Stimulated activated CD4-positive, alpha-beta T cell treated with anti-CD3 and anti-CD28 coated beads, Interleukin-2, amount 100 ng/mL, for 4 hours (primary cell): ENCODE measurements at regions not wholly inside any gene's neighbourhood (a gene's known extent, or its start where the extent isn't known, plus 50 kb on each side); places are given as distances from the start of the nearest gene placed in this dataset.
"Not testable (repeated sequence)": the region's sequence is repeated elsewhere in the genome, so short reads cannot be mapped to it uniquely, and the experiment has no call there.

Source experiments
- DNase-seq: peaks from one replicate; pipeline ENCODE4 v3.0.0-alpha.2; 2020; ENCODE audit warnings: low read depth

DNA sequence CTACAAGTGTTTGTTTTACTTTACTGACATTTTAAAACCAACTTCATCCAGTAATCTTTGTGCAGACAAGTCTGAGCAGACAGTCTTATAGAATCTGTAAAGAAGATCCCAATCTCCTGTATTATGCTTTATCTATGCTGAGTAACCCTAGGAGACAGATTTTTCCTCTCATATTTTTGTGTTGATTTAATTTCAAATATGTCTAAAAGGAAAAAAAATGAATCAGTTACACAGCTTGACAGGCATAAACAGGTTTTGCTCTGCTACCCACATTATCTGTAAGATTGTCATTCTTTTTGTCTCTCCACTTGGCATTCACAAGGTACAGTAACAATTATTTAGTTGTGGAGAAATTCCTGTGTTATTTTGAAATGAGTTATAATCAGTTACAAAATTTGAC lies 415.0 kb downstream of the NYAP2 start:
- no peak for DNase-seq

DNA sequence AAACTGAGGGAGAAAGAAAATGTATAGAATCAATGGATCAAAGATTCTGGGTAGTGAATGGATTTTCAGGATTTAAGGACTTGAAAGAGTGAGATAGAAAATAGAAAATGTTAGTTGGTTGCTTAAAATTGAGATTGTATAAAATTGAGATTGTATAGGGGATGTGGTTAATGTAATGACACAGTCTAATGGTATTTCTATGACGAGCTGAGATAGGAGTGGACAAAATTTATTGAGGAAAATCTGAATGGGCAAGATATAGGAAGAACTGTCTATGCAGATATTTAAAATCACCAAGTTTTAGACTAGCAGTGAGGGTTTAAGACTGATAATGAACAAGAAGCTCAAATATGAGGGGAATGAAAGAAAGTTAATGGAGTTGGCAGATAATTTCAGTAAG lies 406.6 kb downstream of the NYAP2 start:
- DNase-seq = no peak

DNA sequence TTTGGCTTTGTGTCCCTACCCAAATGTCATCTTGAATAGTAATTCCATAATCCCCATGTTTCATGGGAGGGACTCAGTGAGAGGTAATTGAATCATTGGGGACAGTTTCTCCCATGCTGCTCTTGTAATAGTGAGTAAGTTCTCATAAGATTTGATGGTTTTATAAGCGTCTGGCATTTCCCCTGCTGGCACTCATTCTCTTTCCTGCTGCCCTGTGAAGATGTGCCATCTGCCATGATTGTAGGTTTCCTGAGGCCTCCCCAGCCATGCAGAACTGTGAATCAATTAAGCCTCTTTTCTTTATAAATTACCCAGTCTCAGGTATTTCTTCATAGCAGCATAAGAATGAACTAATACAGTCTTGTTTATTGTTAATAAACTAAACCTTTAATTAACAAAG lies 402.6 kb downstream of the NYAP2 start:
- DNase-seq = not testable (repeated sequence)

DNA sequence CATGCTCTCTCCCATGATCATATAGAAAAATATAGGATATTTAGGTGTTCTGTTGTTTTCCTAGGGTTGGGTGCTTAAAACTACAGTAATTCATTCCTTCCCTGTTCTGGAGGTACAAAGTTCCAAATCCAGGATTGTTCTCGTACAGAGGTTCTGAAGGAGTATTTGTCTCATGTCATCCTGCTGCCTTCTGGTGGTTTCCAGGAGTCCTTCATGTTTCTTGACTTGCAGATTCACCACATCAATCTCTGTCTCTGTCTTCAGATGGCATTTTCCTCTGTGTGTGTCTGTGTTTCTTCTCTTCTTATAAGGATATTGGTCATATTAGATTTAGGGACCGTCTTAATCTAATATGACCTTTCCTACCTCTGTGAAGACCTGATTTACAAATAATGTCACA lies 397.9 kb downstream of the NYAP2 start:
- no peak for DNase-seq

DNA sequence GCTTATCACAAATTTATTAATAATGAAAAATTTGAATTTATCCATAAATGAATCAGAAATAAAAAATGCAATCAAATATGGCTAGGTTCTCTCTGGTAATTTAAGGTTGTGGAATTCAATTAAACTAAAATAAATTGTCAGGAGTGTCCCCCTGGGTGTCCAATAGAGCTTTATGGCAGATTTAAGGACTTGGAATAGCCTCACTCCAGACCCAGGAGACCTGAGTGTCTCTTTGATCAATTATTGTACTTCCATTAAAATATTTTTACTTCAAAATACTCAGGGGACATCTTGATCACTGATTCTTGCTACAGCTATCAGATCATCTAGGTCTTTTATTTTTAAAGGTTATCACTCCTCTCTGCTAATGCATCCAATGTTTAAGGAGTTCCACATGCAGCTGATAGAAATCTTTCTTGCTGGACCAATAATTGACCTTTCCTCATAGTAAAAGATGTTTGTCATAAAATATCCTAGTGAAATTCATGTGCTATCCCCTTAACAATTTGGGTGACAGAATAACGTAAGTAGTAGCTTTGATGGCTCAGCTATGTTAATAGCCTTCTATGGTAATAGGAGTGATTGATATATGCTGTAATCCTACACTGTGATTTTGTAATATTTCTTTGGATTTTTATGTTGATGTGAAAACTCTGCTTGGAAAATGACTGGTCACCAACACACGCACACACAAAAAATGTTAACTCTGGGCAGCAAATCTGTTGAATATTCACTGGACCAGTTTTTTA lies 395.3 kb downstream of the NYAP2 start:
- DNase-seq = no peak

DNA sequence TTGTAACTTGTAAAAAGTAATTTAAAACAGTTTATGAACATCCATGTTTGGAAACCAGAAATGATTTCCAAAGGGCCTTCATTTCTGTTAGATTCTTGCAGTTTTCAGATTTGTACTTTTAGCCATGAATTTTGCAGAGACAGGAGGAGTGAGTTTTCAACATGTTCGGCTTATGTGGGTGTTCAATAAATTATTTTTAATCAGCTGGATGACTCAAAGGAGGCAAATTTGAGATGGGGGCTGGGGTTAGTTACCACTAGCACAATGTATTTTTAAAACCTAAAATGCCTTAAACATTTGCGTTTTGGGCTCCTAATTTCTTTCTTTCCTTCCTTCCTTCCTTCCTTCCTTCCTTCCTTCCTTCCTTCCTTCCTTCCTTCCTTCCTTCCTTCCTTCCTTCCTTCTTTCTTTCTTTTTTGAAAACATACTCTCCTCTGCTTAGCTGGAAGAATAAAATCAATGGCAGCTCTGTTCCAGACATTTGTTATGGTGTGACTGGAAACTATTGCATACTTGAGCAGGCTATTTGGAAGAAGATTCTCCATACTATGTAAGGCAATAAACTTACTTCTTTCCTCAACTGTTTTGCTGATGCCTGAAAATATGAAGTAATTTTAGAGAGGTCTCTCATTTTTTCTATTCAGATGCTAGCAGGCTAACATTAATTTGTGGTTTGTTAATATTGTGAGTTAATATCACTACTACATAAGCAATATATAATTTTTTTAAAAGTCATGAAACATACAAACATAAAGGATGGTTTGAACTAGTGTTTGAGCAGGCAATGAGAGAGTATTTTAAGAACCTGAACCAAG lies 394.4 kb downstream of the NYAP2 start:
- no peak for DNase-seq

DNA sequence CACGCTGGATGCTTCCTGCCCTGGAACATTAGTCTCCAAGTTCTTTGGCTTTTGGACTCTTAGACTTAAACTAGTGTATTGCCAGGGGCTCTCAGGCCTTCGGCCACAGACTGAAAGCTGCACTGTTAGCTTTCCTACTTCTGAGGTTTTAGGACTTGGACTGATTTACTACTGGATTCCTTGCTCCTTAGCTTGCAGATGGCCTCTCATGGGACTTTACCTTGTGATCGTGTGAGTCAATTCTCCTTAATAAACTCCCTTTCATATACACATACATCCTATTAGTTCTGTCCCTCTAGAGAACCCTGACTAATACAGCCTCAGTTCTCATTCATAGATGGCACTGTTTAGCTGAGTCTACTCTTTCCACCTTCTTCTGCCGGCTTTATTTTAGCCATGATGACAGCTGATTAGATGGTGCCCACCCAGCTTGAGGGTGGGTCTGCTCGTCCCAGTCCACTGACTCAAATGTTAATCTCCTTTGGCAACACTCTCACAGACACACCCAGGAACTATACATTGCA lies 389.1 kb downstream of the NYAP2 start:
- no peak for DNase-seq

DNA sequence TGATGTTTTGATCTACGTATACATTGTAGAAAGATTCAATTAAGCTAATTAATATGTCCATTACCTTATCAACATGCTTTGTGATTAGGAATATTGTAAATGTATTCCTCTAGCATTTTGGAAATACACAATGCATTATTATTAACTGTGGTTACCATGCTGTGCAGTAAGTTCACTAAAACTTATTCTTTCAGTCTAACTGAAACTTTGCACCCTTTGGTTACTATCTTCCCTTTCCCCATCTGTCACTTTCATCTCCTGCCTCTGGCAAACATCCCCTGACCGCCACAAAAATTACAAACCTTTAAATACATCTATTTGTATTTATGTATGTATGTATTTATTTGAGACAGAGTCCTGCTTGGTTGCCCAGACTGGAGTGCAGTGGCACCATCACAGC lies 388.0 kb downstream of the NYAP2 start:
- no peak for DNase-seq

DNA sequence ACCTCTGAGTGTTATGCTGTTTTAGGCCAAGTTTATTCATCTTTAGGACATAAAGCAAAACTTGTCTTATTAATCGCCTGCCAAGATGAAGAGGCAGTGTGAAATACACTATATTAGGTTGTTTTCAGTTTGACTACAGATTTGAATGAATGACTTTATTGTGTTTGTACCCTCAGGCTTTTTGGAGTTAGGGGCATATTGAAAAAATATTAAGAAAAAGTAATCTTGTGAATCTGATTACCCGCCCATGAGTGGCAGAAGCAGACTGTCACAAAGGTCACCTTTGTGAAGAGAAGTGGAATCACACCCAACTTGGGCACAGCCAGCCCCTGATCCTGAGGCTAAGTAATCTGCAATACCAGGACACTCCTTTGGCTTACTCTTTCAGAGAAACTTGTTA lies 382.5 kb downstream of the NYAP2 start:
- no peak for DNase-seq

DNA sequence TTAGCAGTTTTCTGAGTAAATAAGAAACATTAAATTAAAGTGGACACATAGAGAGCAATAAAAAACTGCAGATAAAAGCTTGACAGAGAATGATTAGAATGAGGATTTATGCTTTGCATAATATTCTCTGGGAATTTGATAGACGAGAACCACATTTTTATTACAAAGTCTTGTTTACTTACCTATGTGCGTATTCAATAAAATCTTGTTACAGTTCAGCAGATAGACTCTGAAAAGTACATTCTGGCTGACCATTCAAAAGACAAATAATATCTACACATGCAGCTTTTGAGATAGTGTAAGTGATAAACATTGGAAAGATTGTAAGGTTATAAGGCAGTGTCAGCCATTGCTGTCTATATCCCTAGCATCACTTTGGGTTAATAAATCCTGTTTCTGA lies 381.6 kb downstream of the NYAP2 start:
- no peak for DNase-seq

DNA sequence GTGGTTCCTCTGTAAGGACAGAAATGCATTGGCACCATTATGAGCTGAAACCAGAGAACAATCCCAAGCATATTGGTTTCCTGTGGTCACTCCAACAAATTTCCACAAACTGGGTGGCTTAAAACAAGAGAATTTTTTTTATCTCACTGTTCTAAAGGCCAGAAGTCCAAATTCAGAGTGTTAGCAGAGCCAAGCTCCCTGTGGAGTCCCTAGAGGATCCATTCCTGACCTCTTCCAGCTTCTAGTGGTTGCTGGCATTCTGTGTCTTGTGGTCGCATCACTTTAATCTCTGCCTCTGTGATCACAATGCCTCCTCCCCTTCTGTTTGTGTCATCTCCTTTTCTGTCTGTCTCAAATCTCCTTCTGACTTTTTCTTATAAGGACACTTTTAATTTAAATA lies 380.3 kb downstream of the NYAP2 start:
- no peak for DNase-seq

DNA sequence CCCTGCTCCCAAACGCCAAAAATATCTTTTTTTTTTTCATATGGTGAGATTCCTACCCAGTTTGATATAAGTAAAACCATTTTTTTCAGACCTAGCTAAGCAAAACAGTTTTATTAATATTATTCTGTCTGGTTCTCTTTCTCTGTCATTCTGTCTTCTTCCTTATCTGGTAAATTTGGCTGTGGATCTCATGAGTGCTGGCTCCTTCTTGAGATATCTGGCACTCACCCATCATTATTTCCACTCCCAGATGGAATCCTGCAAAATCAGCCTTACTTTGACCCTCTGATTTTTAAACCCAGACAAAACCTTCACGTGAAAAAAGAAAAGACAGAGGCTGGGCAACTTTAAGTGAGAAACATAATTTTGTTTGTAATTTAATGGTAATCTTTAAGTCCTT lies 373.6 kb downstream of the NYAP2 start:
- DNase-seq = no peak

DNA sequence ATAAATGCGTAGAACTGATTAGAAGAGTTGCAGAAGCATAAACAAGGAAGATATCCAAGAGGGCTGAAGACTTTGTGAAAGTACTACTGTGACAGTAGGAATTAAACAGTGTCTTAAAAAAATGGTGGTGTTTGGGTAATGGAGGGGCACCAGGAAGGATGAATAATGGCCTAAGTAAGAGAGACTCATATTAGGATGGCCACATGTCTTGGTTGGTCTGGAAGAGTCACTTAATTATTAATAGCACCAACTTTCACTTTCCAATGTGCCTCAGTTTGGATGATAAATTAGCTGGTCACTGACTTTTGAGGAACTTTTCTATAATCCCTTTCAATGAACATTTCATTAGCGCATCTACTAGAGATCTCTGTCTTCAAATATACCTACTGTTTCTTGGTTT lies 372.2 kb downstream of the NYAP2 start:
- no peak for DNase-seq

DNA sequence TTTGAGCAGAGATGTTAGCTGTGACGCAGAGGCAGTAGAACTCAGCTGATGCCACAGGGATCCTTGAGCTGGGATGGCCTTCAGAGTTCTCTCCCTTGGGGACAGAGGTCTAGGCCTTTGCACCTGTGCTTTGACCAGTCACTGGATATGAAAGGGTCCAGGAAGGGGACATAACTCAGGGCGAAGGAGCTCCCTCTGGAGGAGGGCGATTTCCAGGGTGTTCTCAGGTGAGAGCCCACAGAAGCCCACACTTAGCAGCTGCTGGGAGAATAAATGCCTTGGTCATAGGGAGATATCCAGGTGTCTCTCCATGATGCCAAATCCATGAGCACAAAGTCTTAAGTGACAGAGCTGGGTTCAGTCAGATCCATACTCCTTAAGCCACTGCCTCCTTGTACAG lies 369.2 kb downstream of the NYAP2 start:
- no peak for DNase-seq

DNA sequence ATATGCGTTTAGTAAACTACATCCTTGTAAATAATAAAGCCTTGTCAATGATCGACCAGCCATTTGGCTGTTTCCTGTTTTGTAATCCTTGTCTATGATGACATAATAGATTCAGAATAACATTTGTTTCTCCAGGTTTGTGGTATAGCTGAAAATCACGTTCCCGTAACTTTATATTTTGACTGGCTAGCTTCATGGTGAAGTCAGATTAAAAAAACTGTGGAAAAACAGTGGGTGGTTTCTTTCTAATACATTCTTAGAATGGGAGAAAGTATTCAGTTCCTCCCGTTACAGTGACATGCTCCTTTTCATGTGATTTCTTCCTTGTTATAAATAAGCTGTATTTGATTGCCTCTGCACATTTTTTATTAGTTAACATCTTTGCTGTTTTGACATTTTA lies 366.9 kb downstream of the NYAP2 start:
- DNase-seq = no peak

DNA sequence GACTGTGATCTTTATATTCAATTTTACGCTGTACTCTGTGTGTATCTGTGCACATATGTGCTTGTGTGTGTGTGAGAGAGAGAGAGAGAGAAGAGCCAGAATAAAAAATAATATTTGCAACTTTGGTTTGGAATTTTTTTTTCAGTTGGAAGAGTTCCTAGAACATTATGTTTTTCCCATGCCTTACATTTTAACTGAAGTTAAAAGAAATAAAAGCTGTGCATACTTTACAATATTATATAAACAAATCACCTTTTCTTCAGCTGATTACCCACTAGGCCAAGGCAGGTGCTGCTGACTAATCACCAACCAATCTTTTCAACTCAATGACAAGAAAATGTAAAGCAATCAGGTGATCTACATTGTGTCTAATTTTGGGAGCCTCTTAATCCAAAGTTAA lies 366.3 kb downstream of the NYAP2 start:
- no peak for DNase-seq

DNA sequence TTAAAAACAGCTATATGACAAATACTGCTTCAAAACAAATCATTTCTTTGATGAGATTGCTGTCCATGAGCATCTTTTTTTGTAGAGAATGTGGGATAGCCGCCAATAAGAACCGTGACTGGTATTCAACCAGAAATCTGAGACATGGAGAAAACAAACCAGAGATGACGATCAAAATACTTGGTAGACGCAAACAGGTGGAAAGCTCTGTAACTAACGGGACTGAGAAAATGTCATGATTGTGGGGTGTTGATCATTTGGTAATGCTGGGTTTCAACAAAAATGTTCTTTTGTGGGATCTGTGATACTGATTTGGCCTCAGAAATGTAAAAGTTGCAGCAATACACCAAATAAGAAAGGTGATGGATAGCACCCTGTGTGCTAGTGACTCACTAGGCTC lies 364.8 kb downstream of the NYAP2 start:
- no peak for DNase-seq

DNA sequence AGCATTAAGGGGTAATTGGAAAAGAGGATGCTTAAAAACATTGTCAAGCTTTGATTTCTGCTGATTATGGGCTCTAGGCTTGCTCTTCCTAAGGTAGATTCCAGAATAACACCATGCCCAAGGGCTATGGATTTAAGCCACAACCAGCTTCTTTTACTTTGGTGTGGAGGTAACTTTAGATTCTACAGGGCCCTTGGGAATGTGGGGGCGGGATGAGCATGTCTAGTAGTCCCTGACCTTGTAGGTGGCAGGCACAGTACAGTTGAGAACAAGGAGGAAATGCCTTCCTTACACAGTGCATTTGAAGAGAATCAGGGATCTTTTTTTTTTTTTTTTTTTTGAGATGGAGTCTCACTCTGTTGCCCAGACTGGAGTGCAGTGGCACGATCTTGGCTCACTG lies 364.2 kb downstream of the NYAP2 start:
- DNase-seq = no peak

DNA sequence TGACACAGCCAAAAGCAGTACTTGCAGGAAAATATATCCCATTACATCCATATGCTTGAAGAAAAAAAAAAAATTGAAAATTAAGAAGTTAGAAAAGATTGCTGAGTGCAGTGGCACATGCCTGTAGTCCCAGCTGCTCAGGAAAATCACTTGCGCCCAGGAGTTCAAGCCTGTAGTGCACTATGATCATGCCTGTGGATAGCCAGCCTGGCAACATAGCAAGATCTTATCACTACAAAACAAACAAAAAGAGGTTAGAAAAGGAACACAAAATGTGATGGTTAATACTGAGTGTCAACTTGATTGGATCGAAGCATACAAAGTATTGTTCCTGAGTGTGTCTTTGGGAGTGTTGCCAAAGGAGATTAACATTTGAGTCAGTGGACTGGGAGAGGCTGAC lies 361.9 kb downstream of the NYAP2 start:
- no peak for DNase-seq

DNA sequence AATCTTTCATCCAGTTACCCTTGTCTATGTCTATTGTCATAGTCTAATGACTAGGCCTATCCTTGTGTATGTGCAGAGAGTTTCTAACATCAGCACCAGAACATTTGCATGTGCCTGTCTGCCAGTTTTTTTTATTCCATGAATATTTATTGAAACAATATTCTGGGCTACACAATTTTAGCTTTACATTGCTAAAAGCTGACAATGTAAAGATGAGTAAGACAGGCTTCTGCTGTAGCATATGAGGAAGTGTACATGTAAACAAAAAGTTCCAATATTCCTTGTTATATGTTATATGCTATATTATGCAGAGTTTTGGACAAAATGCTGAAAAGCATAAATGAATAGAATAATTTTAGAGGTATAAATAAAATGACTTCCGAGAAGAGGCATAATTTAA lies 357.7 kb downstream of the NYAP2 start:
- no peak for DNase-seq

DNA sequence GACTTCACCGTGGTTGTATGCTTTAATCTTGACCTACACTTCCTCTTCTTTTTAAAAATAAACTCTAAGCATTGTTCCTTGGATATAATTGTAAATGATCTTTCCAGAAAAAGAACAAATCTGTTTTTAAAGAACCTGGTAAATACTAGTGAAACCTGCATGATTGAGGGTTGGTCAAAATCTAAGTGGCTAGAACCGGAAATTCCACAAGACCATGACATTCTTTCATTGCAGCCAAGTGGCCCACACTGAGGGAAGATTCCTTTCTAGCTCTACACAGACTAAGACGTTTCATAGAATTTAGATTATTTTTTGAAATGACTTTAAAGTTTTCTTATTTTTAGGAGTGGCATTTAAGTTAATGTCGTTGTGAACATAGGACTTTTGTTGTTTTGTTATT lies 356.7 kb downstream of the NYAP2 start:
- DNase-seq = no peak

DNA sequence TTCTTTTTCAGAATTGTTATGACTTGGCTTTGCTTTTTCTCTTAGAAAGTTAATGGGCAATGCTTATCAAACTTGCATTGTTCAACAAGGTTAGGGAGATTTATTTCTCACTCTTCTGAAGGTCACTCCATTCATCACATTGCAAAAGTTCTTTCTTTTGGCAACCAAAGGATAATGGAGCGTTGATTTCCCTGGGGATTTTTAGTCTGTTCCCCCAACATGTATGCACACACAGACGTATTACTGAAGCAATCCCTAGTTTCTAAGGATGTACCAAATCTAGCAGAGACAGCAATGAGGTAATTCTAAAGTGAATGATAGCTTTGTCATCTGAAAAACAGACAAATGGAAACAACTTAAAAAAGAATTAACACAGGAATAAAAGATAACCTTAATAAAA lies 349.1 kb downstream of the NYAP2 start:
- DNase-seq = no peak

DNA sequence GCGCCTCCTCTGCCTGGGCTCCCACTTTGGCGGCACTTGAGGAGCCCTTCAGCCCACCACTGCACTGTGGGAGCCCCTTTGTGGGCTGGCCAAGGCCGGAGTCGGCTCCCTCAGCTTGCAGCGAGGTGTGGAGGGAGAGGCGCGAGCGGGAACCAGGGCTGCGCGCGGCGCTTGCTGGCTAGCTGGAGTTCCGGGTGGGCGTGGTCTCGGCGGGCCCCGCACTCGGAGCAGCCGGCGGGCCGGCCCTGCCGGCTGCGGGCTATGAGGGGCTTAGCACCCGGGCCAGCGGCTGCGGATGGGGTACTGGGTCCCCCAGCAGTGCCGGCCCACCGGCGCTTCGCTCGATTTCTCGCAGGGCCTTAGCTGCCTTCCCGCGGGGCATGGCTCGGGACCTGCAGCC lies 344.5 kb downstream of the NYAP2 start:
- not testable (repeated sequence) for DNase-seq

DNA sequence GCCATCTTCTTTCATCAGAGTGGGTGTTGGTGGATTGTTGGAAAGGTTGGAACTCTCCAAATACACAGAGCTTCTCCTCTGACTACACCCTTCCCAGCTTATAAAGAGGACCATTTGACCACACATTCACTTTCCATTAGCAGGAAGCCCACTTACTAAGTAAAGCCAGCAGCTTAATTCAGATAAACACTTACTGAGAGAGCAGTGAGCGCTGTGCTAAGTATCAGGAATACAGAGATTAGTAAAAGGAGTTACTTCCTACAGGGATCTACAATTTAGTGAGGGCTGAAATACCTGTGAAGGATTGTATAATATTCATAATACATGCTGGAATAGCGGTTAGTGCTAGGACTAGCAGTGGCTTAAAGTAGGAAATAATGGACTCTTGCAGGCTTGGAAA lies 343.0 kb downstream of the NYAP2 start:
- no peak for DNase-seq
